GM18868 (cell line): ENCODE measurements at regions not wholly inside any gene's neighbourhood (a gene's known extent, or its start where the extent isn't known, plus 50 kb on each side); places are given as distances from the start of the nearest gene placed in this dataset.

Source experiments
- ATAC-seq: cut with Tn5 transposase; IDR thresholded peaks from one replicate; pipeline ENCODE4 v1.9.1; 2021; ENCODE audit warnings: mild to moderate bottlenecking, moderate library complexity; ENCODE audit not compliant: unreplicated experiment

DNA sequence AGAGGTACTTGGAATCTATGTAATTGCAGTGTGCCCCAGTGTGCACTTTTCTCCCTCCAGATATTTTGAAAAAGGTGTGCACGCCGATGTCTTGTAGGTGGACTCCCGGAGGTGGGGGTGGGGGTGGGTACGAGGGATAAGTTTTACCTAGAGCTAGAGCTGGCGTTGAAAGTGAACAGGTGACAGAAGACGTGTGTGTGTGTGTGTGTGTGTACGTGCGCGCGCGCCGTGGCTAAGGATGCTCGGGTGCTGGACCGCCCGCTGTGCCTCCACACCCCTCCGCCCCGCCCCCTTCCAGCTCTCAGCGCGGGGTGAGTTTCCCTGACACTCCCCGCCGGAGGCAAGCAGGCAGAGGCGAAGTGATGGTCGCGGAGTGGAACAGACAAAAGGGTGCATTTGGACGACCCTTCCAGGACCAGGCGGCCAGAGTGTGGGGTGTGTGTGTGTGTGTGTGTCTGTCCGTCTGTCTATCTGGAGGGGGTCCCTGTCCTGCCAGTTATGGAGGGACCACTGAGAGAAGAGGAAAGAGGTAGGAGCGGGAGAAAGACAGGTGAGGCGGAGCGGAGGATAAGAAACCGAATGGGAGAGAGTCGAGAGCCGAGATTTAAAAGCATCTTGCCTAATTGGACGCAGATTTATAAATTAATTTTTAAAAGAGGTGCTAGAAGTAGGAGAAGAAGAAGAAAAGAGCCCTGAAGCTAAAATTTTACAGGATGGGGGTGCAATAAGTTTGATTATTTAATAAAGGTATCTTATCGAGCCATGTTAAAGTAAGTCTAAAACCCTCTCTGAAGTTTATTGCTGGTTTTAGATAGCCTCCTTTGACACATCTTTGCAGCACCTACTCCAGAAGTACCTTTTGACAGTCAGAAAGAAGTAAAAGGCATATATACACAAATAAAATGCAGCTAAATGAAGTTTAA is 335.8 kb upstream of the THRB start:
- ATAC-seq = no peak

DNA sequence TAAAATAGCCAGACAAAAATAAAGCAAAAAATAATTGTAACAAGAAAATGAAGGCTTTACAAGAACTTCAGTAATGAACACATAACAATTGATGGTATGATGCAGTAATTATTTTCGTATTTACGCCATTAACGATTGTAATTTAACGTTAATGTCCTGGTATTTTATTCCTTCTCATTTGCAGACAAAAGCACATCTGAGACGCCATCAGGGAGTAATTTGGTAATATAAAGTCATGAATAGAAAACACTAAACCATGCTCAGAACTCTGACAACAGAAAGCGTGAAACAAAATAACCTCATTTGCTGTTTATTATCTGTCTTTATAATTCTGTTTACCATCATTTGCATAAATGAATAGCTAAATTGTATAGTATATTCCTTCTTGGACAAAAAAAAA is 336.6 kb upstream of the THRB start:
- no peak for ATAC-seq

DNA sequence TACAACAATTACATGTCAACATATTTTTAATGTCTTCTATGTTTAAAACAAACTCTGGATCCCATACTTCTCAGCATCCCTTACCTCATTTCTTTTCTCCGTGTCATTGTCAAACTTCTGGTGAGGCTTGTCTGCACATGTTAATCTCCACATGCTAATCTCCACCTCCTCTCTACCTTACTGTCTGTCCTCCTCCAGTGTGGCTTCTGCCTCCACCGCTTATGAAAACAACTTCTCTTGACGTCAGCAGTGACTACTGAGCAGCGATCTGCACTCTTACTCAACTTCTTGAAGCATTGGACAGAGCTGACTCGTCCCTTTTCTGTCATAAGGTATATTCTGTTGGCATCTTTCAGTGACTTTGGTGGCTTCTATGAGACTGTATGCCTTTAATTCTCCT is 338.2 kb upstream of the THRB start:
- ATAC-seq = no peak

GRCh38 chr3:24834442-24834841 is 339.8 kb upstream of the THRB start:
- no peak for ATAC-seq

- no peak for ATAC-seq
Measured at GRCh38 chr3:24835510-24835909, 340.9 kb upstream of the THRB start.

DNA sequence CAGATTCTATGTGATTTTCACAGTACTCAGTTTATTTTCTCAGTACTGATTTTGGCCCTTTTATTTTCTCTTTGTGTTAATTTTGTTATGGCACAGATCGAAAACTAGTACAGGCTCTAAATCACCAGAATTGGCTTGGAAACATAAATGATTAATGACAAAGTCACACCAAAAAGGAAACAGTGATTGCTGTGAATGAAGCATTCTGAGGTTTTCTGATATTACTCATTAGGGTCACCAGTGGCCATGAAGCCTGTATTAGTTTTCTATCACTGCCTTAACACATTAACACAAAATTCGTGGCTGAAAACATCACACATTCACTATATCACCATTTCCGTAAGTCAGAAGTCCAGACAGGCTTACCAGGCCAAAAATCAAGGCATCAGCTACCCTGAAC is 343.0 kb upstream of the THRB start:
- ATAC-seq = no peak

DNA sequence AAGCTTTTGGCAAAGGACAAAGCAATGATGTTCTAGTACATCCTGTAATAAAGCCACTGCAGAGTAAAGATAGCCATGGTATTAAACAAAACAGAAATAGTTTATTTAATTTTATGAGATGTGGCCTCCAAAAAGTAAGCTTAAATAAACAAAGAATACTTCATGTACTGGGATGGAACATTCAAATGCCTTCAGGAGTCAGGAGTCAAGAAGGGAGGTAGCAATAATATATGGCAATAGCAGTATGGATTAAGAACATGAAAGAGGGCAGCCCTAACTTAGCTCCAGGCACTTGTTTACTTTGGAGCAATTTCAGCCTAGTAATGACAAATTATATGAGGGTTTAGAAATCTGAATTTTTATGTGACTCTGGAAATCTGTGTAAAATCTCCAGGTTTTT is 343.9 kb upstream of the THRB start:
- ATAC-seq = no peak

DNA sequence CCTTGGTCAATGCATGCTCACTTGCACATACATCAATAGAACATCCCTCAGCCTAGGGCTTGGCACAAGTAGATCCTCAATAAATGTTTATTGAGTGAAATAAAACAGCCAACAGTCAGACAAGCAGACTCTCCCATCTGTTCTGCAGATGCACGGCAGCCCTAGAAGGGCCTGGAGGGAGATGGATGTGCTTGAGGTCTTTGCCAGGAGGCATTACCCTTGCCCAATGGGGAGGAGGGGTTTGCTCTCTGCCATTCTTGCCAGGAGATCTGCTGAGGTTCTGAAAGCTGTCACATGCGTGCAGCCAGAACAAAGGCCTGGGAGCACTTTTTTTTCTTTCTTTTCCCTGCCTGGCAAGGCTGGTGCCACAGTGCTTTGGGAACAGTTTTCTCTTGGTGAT is 349.3 kb upstream of the THRB start:
- no peak for ATAC-seq

DNA sequence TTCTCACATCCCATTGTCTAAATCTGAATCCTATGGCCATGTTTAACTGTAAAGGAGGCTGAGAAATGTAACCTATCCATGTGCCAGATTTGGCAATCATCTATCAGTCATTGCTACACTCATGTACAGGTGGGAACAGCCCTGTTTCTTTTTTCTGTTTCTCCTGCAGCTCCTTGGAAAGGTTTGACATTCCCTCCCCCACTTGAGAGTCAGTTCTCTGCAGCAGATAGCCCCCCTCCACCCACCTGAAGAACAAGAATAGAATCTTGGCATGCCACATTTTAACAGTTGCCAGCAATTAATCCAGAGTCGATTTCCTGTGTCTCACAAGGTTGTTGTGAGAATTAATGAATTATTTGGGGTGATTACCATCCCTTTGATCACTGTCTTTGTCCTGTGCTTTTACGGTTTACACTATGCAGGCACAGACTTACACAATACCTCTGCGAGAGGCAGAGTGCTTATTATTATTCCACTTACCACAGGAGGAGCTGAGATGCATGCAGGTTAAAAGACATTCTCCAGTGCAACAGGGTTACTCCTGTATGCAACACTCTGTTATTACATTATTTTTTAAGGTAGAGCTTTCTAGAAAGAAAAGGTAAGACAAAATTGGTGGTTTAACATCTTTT is 351.0 kb upstream of the THRB start:
- no peak for ATAC-seq

- no peak for ATAC-seq
Measured at GRCh38 chr3:24846286-24846860, 351.7 kb upstream of the THRB start.

GRCh38 chr3:24850245-24850644 is 355.6 kb upstream of the THRB start:
- no peak for ATAC-seq

DNA sequence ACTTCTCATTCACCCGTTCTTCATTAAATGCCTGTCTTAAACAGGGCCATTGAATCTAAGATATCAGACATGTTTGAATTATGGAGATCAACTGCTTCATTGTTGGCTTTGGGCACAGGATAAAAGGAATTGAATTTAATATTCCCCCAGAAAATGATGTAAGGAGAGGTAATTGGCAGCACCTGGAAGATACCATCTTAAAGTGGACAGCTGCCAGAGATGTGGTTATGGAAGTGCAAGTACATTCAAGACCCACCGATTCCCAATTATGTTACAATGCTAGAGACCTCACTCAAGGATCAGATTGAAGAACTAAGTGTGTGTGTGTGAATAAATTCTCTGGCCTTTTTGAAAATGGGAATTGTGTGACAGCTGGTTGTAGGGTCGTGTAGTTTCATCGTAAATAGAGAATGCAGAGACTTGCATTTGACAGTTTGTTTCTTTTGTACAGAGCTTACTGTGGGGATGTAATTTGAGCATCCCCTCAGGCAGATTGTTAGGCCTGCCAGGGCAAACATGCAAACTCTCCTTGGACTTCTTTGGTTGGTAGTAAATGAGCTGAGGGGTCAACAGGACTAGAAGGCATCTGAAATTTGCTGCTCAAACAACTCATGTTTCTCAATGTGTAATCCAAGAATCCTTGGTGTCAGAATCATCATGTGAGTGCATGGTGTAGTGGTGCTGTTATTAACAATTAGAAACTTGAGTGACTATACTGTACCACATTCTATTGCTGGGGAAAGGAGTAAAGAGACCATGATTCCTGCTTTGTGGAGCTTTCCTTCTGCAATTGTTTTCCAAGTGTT is 359.2 kb upstream of the THRB start:
- no peak for ATAC-seq

DNA sequence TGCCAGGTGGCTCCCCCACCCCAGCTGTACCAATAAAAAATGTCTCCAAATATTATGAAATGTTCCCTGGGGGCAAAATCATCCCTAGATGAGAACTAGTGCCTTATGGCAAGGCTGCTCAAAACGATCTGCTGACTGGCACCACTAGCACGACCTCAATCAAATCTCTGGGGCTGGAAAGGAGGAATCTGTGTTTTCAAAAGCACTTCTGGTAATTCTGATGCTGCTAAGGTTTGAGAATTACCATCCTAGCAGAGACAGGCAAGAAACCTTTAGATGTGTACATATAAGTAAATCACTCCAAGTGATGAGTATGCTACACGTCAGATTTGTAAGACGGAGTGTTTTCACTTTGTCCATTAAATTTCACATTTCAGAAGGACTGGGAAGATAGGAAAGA is 360.1 kb upstream of the THRB start:
- ATAC-seq = no peak

GRCh38 chr3:24857945-24858344 is 363.3 kb upstream of the THRB start:
- ATAC-seq = no peak

GRCh38 chr3:24863215-24863614 is 368.6 kb upstream of the THRB start:
- no peak for ATAC-seq

GRCh38 chr3:24867783-24868182 is 373.1 kb upstream of the THRB start:
- ATAC-seq = no peak

DNA sequence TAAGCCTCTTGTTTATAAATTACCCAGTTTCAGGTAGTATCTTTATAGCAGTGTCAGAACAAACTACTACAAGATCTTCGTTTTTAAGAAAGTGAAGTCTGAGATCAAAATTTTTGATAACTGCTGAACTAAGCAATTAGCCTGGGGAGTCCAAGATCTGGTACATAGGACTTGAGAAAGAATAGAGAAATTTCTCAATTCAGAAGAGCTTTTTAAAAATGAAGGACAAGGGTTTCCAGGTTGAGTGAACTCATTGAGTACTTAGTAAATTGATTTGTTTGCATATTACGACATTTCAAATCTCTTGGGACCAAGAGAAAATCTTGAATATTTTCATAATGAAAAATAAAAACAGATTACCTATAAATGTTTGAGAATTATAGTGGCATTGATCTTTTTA is 386.6 kb upstream of the THRB start:
- no peak for ATAC-seq

GRCh38 chr3:24886501-24886900 is 391.9 kb upstream of the THRB start:
- ATAC-seq = no peak

DNA sequence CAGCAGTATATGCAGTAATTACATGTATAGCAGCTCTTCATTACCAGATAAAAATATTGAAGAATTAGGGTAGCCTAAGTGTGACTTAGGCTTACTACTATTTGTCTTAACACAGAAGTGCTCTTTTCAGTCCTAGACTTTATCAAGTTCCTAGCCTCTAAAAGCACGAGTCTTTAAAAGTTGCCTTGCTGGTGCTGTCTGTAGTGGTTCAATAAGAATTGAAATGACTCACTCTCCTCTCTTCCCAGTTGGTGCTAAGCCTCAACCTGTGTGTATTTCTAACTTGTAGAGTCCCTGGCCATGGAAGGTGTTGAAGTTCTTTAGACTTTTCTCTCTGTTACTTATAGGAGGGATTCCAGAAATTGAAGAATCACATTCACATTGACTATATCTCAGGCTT is 395.4 kb upstream of the THRB start:
- ATAC-seq = no peak

- ATAC-seq = no peak
Measured at GRCh38 chr3:24899373-24899772, 404.7 kb upstream of the THRB start.

DNA sequence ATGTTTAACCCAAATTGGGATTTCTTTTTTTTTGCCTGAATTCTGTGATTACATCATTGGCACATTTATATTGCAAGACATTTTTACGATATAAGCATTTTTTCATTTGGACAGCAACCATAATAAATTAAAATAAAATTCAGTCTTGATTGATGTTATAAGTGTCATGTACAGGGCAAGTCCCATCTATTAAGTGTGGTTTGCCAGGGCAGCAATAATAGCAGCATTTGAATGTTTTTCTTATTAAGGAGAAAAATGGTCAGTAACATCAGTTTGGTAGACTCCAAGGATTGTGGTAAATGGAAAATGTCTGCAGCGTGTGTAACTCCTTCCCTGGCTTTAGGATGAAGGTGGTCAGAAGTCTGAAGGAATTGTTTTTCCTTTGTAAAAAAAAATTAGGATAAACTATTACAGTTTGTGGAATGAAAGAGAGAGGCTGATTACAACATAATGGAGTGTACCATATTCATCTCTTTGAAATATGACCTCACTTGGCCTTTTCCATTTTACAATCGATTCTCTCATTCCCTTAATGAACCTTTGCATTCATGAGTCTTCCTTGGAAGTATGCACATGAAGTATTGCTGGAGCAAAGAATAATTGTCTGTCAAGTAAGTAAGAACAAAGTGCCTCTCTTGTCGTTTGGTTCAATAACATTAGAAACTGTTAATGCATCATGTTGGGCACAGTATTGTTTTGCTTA is 405.4 kb upstream of the THRB start:
- ATAC-seq = no peak
